ENCODE measurements at regions not wholly inside any gene's neighbourhood (a gene's known extent, or its start where the extent isn't known, plus 50 kb on each side); places are given as distances from the start of the nearest gene placed in this dataset.

- no peak for TF ChIP-seq CTCF (IDR thresholded peaks at IDR 0.05; ENCODE audit: insufficient read depth, low read depth, low read length)
- TF ChIP-seq EZH2 (IDR thresholded peaks at IDR 0.05; ENCODE audit: insufficient read depth, low read length): no peak
These were observed 131.6 kb downstream of the SEC23A start for GRCh38 chr14:38971258-38971921.
